WTC11 (cell line): ENCODE measurements at regions not wholly inside any gene's neighbourhood (a gene's known extent, or its start where the extent isn't known, plus 50 kb on each side); places are given as distances from the start of the nearest gene placed in this dataset.

ENCODE experiments used
- ATF1 ChIP-seq: sonication (generic); formaldehyde crosslinking; IDR thresholded peaks from 2 replicates; pipeline ENCODE4 v1.8.1; 2023; ENCODE audit warnings: mild to moderate bottlenecking, moderate library complexity, missing genetic modification reagents
- ATF3 ChIP-seq: sonication (generic); formaldehyde crosslinking; conservative IDR thresholded peaks from 2 replicates; pipeline ENCODE4 v1.8.1; 2022; ENCODE audit warnings: mild to moderate bottlenecking, missing genetic modification reagents
- ESRRA ChIP-seq: sonication (generic); formaldehyde crosslinking; IDR thresholded peaks from 2 replicates; pipeline ENCODE4 v1.8.1; 2022; ENCODE audit warnings: mild to moderate bottlenecking, missing genetic modification reagents, borderline replicate concordance
- ETV6 ChIP-seq: sonication (generic); formaldehyde crosslinking; IDR thresholded peaks from 2 replicates; pipeline ENCODE4 v1.8.1; 2022; ENCODE audit warnings: mild to moderate bottlenecking, missing genetic modification reagents
- HMGA2 ChIP-seq: fragments of 250-450 bp; sonication (Bioruptor Pico); IDR thresholded peaks from 2 replicates; pipeline ENCODE4 v1.4.0; 2021; ENCODE audit warnings: mild to moderate bottlenecking, moderate library complexity
- TF ChIP-seq, protein P1 (sequence below): fragments of 200-600 bp; IDR thresholded peaks from 2 replicates; pipeline ENCODE4 v1.8.0; 2022; ENCODE audit warnings: antibody characterized with exemption

GRCh38 chr2:225993430-225993829, 593.9 kb downstream of the NYAP2 start:
- TF ChIP-seq, protein P1, sequence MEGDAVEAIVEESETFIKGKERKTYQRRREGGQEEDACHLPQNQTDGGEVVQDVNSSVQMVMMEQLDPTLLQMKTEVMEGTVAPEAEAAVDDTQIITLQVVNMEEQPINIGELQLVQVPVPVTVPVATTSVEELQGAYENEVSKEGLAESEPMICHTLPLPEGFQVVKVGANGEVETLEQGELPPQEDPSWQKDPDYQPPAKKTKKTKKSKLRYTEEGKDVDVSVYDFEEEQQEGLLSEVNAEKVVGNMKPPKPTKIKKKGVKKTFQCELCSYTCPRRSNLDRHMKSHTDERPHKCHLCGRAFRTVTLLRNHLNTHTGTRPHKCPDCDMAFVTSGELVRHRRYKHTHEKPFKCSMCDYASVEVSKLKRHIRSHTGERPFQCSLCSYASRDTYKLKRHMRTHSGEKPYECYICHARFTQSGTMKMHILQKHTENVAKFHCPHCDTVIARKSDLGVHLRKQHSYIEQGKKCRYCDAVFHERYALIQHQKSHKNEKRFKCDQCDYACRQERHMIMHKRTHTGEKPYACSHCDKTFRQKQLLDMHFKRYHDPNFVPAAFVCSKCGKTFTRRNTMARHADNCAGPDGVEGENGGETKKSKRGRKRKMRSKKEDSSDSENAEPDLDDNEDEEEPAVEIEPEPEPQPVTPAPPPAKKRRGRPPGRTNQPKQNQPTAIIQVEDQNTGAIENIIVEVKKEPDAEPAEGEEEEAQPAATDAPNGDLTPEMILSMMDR = no peak
- TF ChIP-seq HMGA2 (CRISPR knock-in tag) = no peak
- TF ChIP-seq ATF3 (CRISPR knock-in tag) = no peak
- no peak for TF ChIP-seq ATF1 (CRISPR knock-in tag)
- no peak for TF ChIP-seq ESRRA (CRISPR knock-in tag)
- TF ChIP-seq ETV6 (CRISPR knock-in tag) = no peak
